ENCODE measurements at regions not wholly inside any gene's neighbourhood (a gene's known extent, or its start where the extent isn't known, plus 50 kb on each side); places are given as distances from the start of the nearest gene placed in this dataset.
"Not testable (repeated sequence)": the region's sequence is repeated elsewhere in the genome, so short reads cannot be mapped to it uniquely, and the experiment has no call there.

DNA sequence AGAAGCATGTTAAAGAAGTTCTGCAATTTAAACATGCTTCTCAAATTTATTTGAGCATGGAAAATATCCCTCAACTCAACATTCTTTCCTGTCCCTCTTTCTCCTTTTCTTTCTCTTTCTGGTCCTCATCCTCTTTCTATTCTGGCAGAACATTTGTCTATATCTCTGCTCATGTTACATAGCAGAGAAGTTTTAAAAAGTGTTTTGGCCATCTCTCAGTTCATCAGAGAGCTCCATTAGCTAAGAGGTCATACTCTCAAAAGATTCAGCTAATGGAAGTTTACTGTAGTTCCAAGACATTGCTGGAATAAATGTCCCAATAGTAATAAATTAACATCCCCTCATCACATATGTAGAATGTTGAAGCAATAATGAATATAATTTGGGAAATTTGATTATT, 53.5 kb downstream of the XCL2 start:
- no peak for DNase-seq

DNA sequence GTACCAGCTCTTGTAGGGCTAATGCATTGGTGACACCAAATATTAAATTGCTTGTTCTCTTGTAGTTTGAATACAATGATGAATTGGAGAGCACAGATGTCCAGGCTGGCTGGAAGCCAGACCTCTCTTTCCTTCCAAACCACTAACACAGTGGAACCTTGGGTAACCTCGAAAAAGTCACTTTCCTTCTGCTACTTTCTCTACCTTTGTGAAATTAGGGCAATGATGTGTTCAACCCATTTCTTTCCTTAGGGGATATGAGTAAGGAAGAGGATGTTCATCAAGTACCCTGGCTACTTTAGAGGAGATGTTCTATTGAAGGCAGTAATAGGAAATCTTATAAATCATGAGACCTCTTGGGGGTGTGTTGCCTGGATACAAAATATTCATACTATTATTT, 55.7 kb downstream of the XCL2 start:
- no peak for DNase-seq

DNA sequence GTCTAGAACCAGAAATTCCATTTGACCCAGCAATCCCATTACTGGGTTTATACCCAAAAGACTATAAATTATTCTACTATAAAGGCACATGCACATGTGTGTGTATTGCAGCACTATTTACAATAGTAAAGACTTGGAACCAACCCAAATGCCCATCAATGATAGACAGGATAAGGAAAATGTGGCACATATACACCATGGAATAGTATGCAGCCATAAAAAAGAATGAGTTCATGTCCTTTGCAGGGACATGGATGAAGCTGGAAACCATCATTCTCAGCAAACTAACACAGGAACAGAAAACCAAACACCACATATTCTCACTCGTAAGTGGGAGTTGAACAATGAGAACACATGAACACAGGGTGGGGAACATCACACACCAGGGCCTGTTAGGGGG, 57.0 kb downstream of the XCL2 start:
- not testable (repeated sequence) for DNase-seq

DNA sequence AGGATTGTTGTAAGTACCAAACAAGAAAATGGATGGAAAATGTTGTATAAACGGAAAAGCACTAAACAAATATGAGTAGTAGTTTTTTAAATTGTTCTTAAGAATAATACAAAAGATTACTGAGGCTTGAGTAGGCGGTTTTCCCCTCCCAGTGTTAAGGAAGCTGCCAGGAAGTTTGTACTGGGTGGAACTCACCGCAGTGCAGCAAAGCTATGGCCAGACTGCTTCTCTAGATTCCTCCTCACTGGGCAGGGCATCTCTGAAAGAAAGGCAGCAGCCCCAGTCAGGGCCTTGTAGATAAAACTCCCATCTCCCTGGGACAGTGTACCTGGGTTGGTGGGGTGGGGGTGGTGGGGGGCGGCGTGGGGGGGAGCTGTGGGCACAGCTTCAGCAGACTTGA, 58.7 kb downstream of the XCL2 start:
- DNase-seq, result no peak

DNA sequence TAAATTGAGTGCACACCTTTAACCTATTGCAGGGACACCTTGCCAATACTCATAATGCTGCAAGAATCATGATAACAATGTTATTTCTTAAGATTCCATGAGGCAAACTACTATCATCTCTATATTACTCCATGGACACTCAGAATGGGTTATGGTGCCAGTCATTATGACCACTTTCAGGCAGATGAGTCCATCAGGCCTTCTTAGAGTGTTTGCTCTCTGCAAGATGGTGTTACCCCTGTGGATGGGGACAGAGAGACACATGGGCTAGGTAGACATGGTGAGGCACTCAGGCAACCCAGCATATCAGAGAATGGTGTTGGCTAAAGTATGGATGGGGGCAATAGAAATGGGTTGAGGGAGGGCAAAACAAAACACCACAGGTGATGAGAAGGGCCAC, 59.7 kb downstream of the XCL2 start:
- DNase-seq, result no peak

DNA sequence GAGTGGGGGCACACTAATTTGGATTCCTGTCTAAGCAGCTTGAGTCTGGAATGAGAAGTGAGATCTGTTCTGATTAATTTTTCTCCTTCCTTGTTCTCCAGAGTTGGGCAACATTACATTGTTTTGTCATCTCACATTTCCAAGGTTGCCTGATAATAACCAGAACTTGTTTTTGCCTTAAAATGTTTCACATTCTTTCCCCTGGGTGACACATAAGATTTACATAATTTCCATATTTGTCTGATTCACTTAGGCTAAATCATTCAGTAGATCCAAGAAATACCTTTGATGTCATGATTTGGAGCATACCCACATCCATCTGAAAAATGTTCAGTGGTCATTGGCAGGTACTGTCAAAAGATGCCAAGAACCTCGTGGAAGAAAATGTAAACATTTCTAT, 60.3 kb downstream of the XCL2 start:
- no peak for DNase-seq

DNA sequence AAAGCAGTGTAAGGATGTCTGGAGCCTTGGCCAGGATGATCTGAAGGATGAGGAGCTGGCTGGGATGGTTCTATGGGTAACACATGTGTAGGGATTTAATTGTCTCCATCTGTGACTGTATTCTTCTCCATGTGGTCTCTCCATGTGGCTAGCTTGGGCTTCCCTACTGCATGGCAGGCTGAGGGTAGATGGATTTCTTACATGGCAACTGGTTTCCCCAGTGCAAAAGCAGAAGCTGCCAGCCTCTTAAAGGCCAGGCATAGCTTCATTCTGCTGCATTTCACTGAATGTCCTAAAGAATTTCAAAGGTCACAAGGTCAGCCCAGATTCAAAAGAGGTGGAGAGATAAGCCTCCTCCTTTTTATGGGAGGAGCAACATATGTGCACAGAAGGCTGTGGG, 61.7 kb downstream of the XCL2 start:
- no peak for DNase-seq

DNA sequence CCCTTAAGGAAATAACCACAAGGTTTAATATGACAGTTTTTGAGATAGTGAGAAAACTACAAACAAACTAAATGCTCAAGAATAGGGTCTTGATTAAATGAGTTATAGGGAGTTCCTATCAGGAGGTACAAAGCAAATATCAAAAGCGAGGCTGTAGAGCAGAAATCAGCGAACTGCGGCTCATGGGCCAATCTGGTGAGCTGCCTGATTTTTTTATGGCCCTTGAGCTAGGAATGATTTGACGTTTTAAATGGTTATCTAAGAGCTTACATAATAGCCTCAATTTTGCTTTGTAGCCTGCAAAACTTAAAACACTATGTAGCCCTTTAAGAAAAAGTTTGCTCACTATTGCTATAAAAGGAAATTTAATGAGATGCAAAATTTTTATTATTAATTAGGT, 62.2 kb downstream of the XCL2 start:
- DNase-seq, result no peak

DNA sequence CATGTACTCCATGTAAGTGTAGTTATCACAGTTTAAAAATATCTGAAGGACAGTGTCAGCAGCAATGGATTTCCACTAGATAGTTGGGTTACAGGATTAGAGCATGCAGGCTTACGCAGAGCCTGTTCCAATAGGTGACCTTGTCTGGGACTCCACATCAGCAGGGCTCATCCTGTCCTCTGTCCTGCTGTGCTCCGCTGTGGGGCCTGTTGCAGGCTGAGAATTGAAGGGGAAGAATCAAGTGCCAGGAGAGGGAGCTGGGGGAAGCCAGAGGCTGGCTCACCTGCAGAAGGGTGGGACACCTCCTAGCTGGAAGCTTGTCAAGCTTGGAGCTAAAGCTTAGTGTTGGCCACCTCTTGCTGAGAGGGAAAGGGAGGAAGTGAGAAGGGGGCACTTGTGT, 62.8 kb downstream of the XCL2 start:
- no peak for DNase-seq

DNA sequence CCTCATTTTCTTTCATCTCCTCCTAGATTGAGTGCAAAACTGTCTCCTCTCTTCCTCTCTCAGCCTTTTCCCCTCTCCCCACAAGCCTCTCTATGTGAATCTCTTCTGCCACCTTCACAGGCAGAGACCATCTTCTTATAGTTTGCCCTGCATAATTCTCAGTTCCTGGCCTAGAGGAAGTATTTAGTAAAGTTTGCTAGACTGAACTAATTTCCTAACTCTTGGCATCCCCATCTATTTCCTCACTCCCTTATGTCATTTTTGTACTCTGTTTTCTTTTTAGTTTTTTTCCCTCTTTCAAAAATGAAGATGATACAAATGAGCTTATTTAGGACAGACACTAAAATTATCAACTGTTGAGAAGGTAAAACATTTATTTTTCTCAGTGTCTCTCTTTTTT, 66.0 kb downstream of the XCL2 start:
- no peak for DNase-seq

DNA sequence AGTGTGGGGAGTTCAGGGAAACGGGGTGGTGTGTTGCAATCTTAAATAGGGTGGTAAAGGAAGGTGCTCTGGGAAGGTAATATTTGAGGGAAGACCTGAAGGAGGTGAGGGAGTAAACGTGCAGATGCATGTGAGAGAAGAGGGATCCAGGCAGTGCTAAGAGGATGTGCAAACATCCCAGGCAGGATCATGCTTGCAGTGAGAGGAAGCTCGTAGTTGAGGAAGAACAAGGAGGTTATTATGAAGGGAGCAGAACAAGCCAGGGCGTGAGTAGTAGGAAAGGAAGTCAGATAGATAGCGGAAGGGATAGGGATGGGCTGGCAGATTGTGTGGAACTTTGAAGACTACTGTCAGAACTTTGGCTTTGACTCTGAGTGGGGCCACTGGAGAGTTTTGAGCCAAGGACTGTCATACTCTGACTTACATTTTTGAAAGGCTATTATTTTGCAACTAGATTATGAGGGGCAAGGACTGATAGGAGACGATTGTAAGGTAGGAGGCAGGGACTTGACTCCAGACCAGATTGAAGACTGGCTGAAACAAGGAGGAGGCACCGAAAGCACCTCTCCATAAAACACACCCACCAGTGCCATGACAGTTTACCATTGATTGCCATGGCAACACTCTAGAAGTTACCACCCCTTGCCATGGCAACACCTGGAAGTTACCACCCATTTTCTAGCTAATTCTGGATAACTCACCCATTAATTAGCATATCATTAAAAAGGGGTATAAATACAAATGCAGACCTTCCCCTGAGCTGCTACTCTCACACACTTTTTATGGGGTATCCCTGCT, 67.0 kb downstream of the XCL2 start:
- DNase-seq, result no peak

DNA sequence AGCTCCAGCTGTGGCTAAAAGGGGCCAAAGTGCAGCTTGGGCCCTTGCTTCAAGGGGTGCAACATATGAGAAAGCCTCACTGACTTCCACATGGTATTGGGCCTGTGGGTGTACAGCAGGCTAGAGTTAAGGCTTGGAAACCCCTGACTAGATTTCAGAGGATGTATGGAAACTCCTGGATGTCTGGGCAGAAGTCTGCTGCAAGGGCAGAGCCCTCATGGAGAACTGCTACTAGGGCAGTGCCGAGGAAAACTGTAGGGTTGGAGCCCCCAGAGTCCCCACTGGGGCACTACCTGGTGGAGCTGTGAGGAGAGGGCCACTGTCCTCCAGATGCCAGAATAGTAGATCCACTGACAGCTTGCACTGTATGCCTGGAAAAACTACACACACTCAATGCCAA, 69.5 kb downstream of the XCL2 start:
- no peak for DNase-seq

DNA sequence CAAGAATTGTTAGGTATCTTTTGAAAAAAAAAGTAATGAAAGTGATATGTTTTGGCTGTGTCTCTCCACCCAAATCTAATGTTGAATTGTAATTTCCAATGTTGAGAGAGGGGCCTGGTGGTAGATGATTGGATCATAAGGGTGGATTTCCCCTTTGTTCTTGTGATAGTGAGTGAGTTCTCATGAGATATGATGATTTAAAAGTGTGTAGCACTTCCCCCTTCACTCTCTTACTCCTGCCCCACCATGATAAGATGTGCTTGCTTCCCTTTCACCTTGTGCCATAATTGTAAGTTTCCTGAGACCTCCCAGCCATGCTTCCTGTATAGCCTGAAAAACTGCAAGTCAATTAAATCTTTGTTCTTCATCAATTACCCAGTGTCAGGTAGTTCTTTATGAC, 70.7 kb downstream of the XCL2 start:
- DNase-seq, result no peak

DNA sequence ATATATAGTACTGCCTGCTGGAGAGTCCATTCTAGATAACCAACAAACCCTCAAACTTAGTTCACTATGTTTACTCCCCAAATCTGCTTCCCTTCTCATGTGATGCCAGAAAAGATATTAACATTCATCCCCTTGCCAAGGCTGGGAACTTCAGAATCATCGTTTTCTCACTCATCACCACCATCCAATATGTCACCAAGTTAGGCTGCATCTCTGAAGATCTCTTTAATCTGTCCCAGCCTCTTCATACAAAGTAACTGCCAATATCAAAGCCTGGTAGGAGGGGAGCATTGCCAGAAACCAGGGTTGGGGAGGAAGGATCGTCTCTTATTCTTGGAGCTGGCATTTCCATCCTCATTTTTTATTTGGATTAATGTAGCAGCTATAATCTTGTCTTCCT, 71.6 kb downstream of the XCL2 start:
- DNase-seq, result no peak

DNA sequence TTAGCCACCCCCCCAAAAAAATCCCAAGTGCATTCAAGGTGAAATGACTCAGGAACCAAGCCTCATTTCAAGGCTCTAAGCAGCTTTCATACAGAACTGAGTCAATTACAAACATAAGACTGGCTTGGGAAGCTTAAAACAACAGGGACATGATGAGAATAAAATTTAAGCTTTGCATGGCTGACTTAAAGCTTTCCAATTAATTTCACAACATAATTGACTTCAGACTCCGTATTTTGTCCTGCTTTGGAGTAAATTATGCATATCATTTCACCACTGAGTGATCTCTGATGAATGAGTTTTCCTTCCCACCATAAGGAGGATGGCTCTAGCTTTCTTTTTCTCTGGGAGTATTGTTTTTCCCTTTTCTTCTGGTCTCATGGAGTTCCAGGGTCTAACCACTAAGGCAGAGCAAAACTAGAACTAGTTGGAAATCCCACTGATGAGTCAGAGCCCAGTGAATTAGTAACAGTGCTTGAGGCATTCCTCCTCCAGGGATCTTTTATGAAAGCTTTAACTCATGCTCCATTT, 72.8 kb downstream of the XCL2 start:
- DNase-seq, result no peak

DNA sequence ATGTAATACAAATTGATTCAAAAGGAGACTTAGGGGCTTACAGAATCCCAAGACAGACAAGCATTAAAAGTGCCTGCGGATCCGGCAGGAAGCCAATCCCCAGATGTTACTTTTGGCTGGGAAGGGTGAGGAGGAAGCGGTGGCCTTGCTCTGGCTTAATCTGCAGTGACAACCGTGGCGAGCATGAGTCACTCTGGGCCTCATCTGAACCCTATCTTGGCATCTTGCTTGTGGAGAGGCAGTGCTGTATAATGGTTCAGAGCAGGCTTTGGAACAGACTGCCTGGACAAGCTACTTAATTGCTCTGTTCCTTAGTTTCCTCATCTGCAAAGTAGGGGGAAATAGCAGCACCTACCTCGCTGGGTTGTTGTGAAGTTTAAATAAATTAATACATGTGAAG, 74.1 kb downstream of the XCL2 start:
- DNase-seq, result peak in 1 of 5 donors; percentile 51

DNA sequence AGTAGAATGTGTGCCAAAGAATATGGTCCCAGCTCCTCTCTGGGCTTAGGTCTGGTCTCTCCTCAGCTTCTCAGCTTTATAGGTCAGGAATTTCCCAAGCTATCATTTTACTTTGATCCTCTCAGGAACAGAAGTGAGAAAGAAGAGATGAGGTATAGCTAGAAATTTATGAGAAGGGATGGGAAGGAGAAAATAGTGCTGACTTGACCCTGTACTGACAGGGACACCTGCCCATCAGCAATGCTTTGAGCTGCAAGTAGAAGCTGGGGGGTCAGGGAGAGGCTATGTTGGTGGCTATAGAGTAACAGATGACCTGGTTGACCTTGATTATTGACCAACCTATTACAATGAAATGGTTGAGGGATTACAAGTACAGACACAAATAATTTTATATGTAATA, 75.0 kb downstream of the XCL2 start:
- no peak for DNase-seq

DNA sequence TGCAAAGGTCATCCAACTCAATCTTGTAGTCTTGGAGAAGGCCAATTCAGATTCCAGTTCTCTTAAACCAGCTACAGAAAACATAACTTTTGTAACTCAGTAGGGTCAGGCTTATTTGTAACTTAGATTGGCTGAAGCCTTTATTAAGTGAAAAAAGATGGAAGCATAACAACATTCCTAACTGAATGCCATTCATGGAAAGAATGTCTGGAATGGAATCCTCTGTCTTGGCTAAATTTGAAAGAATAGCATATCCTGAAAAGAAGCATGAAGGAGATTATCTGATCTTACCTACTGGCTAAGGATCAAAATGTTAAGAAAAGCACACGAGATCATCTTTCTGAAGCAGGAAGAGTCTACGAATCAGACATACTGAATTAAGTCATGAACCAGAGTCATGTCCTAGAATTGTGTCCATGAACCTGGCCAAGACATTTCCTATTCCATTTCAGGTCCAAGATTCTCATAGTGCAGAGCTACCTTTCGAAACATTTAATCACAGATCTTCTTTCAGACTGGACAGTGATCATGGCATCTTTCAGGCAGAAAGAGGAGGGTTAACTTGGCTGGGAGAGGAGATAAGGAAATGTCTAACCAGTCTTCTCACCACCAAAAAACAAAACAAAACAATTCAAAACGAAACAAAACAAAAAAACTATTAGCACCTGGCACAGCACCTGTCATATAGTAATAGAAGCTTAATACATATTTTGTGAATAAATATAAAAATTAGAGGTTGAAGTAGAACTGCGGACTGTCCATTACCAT, 75.6 kb downstream of the XCL2 start:
- no peak for DNase-seq

DNA sequence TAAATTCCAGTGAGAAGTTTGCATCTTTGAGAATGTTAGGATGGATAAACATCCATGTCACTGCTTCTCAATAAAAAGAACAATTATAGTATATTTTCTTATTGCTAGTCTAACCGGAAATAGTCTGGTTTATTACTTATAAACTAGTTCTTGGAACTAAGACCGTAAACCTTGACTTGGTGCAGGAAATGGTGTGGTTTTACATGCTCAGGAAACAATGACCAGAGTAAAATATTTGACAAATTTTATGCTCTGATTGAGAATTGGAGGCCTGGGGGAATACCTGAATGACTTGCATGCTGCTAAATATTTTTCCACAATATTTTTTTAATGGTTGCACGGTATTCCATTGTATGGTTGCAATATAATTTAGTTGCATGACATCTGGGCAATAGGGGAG, 76.3 kb downstream of the XCL2 start:
- DNase-seq, result peak in 1 of 5 donors; percentile 73

DNA sequence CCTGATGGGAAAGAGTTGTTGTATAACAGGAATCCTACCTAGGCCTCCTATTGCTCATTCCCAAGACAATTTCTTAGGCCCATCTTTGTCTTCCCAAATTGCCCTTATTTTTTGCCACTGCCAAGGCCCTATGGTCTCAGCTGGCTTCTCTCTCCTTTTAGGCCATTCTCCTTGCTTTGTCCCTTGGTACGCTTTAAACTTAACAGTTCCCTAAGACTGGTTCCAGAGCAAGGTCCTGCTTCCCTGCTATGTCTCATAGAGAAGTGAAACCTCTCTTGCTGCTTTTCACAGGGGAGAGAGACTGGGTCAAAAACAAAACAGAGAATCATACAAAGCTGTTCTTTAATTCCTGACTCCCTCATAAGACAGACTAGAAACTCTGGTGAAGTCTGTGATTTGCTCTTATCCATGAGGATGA, 77.1 kb downstream of the XCL2 start:
- DNase-seq, result no peak

DNA sequence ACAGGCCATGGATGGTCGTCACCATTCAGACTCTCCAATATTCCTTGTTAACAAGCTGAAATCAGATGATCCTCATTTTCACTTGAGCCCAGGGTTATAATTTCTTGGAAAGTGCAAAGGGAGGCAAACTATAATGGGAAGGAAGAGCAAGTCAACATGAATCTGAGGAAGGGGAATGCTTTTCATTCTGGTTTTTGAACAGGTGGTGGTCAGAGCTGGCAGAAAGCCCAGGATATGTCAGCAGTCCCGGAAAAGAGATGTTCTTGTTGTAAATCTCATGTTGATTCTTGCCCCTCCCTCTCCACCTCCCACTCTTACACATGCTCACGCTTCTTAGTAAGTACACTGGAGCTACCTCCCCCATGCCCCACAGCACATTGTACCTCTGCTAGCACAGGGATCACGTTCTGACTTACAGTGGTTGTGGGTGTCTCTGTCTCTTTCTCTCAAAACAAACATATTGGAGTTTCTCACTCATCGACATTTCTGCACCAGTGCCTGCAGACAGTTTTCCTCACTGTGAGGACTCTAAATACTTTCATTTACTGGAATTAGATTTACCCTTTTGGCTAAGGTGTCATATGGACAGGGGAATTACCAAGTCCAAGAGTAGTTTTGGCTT, 77.6 kb downstream of the XCL2 start:
- peak in 1 of 5 donors; percentile 76 for DNase-seq

DNA sequence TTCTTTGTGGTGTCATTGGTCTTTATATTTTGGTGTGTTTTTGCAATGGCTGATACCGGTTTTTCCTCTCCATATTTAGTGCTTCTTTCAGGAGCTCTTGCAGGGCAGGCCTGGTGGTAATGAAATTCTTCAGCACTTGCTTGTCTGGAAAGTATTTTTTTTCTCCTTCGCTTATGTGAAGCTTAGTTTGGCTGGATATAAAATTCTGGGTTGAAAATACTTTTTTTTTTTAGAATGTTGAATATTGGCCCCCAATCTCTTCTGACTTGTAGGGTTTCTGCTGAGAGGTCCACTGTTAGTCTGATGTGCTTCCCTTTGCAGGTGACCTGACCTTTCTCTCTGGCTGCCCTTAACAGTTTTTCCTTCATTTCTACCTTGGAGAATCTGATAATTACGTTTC, 82.7 kb downstream of the XCL2 start:
- DNase-seq, result not testable (repeated sequence)

DNA sequence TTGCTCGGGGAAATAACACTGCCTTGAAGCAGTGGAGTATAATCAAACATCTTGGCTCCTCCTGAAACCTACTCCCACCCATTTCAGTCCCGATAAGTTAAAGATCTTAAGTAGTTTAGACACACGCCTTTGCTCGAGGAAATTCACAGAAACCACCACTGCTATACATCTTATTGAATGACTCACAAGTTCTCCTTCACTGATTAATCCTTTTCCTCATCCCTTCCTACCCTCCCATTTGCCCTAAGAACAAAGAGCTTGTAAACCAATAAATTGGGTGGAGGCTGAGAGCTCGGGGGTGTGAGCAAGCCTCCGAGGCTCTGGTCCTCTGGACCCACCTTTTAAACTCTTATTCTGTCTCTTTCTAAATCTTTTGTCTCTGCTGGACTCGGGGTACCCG, 86.5 kb downstream of the XCL2 start:
- DNase-seq, result not testable (repeated sequence)

DNA sequence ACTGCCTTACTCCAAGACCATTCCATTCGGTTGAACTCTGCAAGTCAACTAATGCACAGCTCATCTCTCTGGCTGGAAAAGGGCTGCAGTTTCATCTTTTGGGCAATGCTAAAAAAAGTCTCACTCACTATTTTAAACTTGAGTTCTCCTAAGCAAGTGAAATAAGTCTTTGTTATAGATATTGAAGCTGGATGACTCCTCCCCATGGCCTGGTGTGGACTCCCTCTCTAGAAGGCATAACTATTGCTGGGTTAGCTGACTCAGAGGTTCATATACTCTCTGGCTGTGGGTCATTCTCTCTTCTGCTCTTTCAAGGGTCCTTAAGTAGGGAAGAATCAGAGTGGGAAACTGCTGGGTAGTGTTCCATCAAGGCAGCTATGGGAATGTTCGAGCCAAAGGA, 88.0 kb downstream of the XCL2 start:
- DNase-seq, result no peak

Data from T-helper 1 cell (primary cell).